DOHH2 (cell line): ENCODE measurements at regions not wholly inside any gene's neighbourhood (a gene's known extent, or its start where the extent isn't known, plus 50 kb on each side); places are given as distances from the start of the nearest gene placed in this dataset.

ENCODE experiments used
- H3F3A ChIP-seq: fragments of 200-600 bp; sonication (generic), shearing (Covaris generic); 2 replicates; pipeline ENCODE4 v1.6.0; 2016; ENCODE audit warnings: antibody characterized with exemption, mild to moderate bottlenecking; ENCODE audit not compliant: control insufficient read depth, insufficient read depth
- H3K27ac ChIP-seq: fragments of 200-600 bp; sonication (generic); 2 replicates; pipeline ENCODE4 v1.5.1; 2014; ENCODE audit warnings: low read depth, mild to moderate bottlenecking, low read length, moderate library complexity
- H3K27me3 ChIP-seq: fragments of 200-600 bp; sonication (generic); 2 replicates; pipeline ENCODE4 v1.6.1; 2014; ENCODE audit warnings: mild to moderate bottlenecking, low read length, mixed read lengths; ENCODE audit not compliant: control insufficient read depth
- H3K36me3 ChIP-seq: fragments of 200-600 bp; sonication (generic); 2 replicates; pipeline ENCODE4 v1.6.1; 2014; ENCODE audit warnings: mild to moderate bottlenecking, low read length, moderate library complexity, mixed read lengths; ENCODE audit not compliant: control insufficient read depth
- H3K4me1 ChIP-seq: fragments of 200-600 bp; sonication (generic); 2 replicates; pipeline ENCODE4 v1.6.1; 2014; ENCODE audit warnings: mild to moderate bottlenecking, low read length, mixed read lengths; ENCODE audit not compliant: control insufficient read depth
- H3K4me2 ChIP-seq: fragments of 200-600 bp; sonication (generic); 2 replicates; pipeline ENCODE4 v1.6.0; 2014; ENCODE audit warnings: mild to moderate bottlenecking, low read length, moderate library complexity
- H3K4me3 ChIP-seq: fragments of 200-600 bp; sonication (generic); 2 replicates; pipeline ENCODE4 v1.5.1; 2014; ENCODE audit warnings: mild to moderate bottlenecking, low read length, mixed read lengths
- H3K79me2 ChIP-seq: fragments of 200-600 bp; sonication (generic); 2 replicates; pipeline ENCODE4 v1.6.1; 2014; ENCODE audit warnings: mild to moderate bottlenecking, low read length, mixed read lengths; ENCODE audit not compliant: control insufficient read depth
- H3K9me2 ChIP-seq: fragments of 200-600 bp; sonication (generic); replicated peaks from 2 replicates; pipeline ENCODE4 v1.6.1; 2014; ENCODE audit warnings: mild to moderate bottlenecking, low read length, mixed read lengths; ENCODE audit not compliant: control insufficient read depth
- H3K9me3 ChIP-seq: fragments of 200-600 bp; sonication (generic); 2 replicates; pipeline ENCODE4 v1.6.1; 2014; ENCODE audit warnings: antibody characterized with exemption, low read length, mixed read lengths; ENCODE audit not compliant: control insufficient read depth, insufficient read depth
- H4K20me1 ChIP-seq: fragments of 200-600 bp; sonication (generic); 2 replicates; pipeline ENCODE4 v1.6.0; 2014; ENCODE audit warnings: low read depth, mild to moderate bottlenecking, antibody characterized with exemption, low read length, moderate library complexity; ENCODE audit not compliant: control insufficient read depth, insufficient read depth
- CTCF ChIP-seq: fragments of 200-600 bp; sonication (generic); IDR thresholded peaks from one replicate; pipeline ENCODE4 v1.5.1; 2014; ENCODE audit warnings: antibody characterized with exemption, mild to moderate bottlenecking, low read depth, low read length; ENCODE audit not compliant: poor library complexity, severe bottlenecking
- EZH2phosphoT487 ChIP-seq: fragments of 200-600 bp; sonication (generic); IDR thresholded peaks from 2 replicates; pipeline ENCODE4 v1.6.1; 2017; ENCODE audit warnings: borderline replicate concordance, mild to moderate bottlenecking, antibody characterized with exemption, low read length, moderate library complexity, mixed read lengths

- no peaks in the 10 kb centered on the region for H3K9me2 ChIP-seq
- H3K4me1 ChIP-seq, result no peaks in the 10 kb centered on the region
- H4K20me1 ChIP-seq, result no peaks in the 10 kb centered on the region
- H3K4me3 ChIP-seq, result no peak overlapping the region
- H3K27ac ChIP-seq, result no peak overlapping the region
- H3K36me3 ChIP-seq, result no peaks in the 10 kb centered on the region
- H3K9me3 ChIP-seq, result no peaks in the 10 kb centered on the region
- H3K4me2 ChIP-seq, result no peak overlapping the region
- no peaks in the 10 kb centered on the region for H3K79me2 ChIP-seq
- TF ChIP-seq EZH2phosphoT487 (no peak), CTCF (no peak)
- H3K27me3 ChIP-seq, result 0 out of 2 replicates have a peak, but pooled peaks cover 2% of the 10 kb centered on the region
- no peaks in the 10 kb centered on the region for H3F3A ChIP-seq
Observed at GRCh38 chr10:125538947-125539731, 143.8 kb downstream of the TEX36 start.

- no peaks in the 10 kb centered on the region for H3K79me2 ChIP-seq
- no peaks in the 10 kb centered on the region for H3K36me3 ChIP-seq
- no peaks in the 10 kb centered on the region for H4K20me1 ChIP-seq
- H3F3A ChIP-seq, result no peaks in the 10 kb centered on the region
- H3K27ac ChIP-seq, result no peak overlapping the region
- H3K9me2 ChIP-seq, result no peaks in the 10 kb centered on the region
- H3K9me3 ChIP-seq, result no peaks in the 10 kb centered on the region
- H3K4me3 ChIP-seq, result no peak overlapping the region
- H3K4me2 ChIP-seq, result no peak overlapping the region
- 0 out of 2 replicates have a peak, but pooled peaks cover 2% of the 10 kb centered on the region for H3K27me3 ChIP-seq
- TF ChIP-seq CTCF (no peak), EZH2phosphoT487 (no peak)
- H3K4me1 ChIP-seq, result no peaks in the 10 kb centered on the region
Observed at GRCh38 chr10:125536236-125536635, 146.7 kb downstream of the TEX36 start.

GRCh38 chr10:125535559-125535958 is 147.4 kb downstream of the TEX36 start:
- Histone ChIP-seq H3K4me2 (no peak overlapping the region), H3K4me3 (no peak overlapping the region), H3K27me3 (0 out of 2 replicates have a peak, but pooled peaks cover 2% of the 10 kb centered on the region), H3K79me2 (no peaks in the 10 kb centered on the region), H3F3A (no peaks in the 10 kb centered on the region), H3K4me1 (no peaks in the 10 kb centered on the region), H3K27ac (no peak overlapping the region), H3K9me3 (no peaks in the 10 kb centered on the region), H3K9me2 (no peaks in the 10 kb centered on the region), H4K20me1 (no peaks in the 10 kb centered on the region), H3K36me3 (no peaks in the 10 kb centered on the region)
- TF ChIP-seq CTCF, result no peak
- no peak for TF ChIP-seq EZH2phosphoT487
